Heart right ventricle (tissue), 16 donors: ENCODE measurements at regions not wholly inside any gene's neighbourhood (a gene's known extent, or its start where the extent isn't known, plus 50 kb on each side); places are given as distances from the start of the nearest gene placed in this dataset.

Experiments used
- ATAC-seq, 8 donors: fragments of 200-7000 bp; cut with Tn5 transposase; one replicate each; pipeline ENCODE4 v1.9.1; 2020; ENCODE audit warnings: mild to moderate bottlenecking in 8 of 8, moderate library complexity in 8 of 8, moderate number of reproducible peaks in 1 of 8
- DNase-seq, 2 donors: peaks; one replicate each; pipeline ENCODE4 v3.0.0-alpha.2; 2020
- H3K27ac ChIP-seq, 10 donors: fragments of 200-600 bp; sonication (generic) in 2 of 10; one replicate each; pipeline versions ENCODE4 v1.5.0 to v1.8.0; 2020 to 2022; ENCODE audit warnings: mild to moderate bottlenecking in 3 of 10
- H3K27me3 ChIP-seq, 7 donors: fragments of 200-600 bp; one replicate each; pipeline ENCODE4 v1.8.0; 2021 to 2022; ENCODE audit warnings: mild to moderate bottlenecking in 2 of 7
- H3K36me3 ChIP-seq, 9 donors: fragments of 200-600 bp; sonication (generic) in 1 of 9; one replicate each; pipeline versions ENCODE4 v1.5.0 to v1.8.0; 2020 to 2022; ENCODE audit warnings: mild to moderate bottlenecking in 2 of 9
- H3K4me1 ChIP-seq, 9 donors: fragments of 200-600 bp; sonication (generic) in 1 of 9; one replicate each; pipeline versions ENCODE4 v1.5.0 to v1.8.0; 2020 to 2022; ENCODE audit warnings: mild to moderate bottlenecking in 4 of 9
- H3K4me3 ChIP-seq, 10 donors: fragments of 200-600 bp; sonication (generic) in 2 of 10; one replicate each; pipeline versions ENCODE4 v1.5.0 to v1.8.0; 2020 to 2022; ENCODE audit warnings: mild to moderate bottlenecking in 7 of 10, moderate library complexity in 2 of 10
- H3K9me3 ChIP-seq, 11 donors: fragments of 200-600 bp in 10 of 11; sonication (generic) in 2 of 11; one replicate each; pipeline versions ENCODE4 v1.5.0 to v1.8.0; 2013 to 2022; ENCODE audit warnings: mild to moderate bottlenecking in 2 of 11, control low read depth in 1 of 11, moderate library complexity in 1 of 11
- CTCF ChIP-seq, 9 donors: fragments of 200-600 bp; sonication (generic) in 2 of 9; IDR thresholded peaks; one replicate each; pipeline versions ENCODE4 v1.5.0 to v1.8.0; 2021 to 2022; ENCODE audit warnings: antibody characterized with exemption in 9 of 9, mild to moderate bottlenecking in 5 of 9, moderate library complexity in 1 of 9
- WGBS, 2 donors: extraction: QIAGEN DNeasy Blood & Tissue Kit; methylation state at CpG; one replicate each; pipeline ENCODE4 v1.1.7; 2013; ENCODE audit warnings: inconsistent platforms in 1 of 2; 5-methylcytosine and 5-hydroxymethylcytosine counted together
- intact Hi-C, 10 donors: fragments of 100-400 bp; cut with DNase I; formaldehyde crosslinking; loops; one replicate each; pipeline versions ENCODE4 v1.11.1 to v1.14.2; 2022
- donor health status: Arrhythmogenic right ventricular cardiomyopathy.
- donor health status: ischemic (EF 13 %, LVEDD 7.1; RV severe dilation, severe dysfunction).
- donor health status: healthy with polysubstance abuse.
- donor health status: DM: no; HTN: yes; CAD: no.
- donor health status: DM: no; HTN: no; CAD: no.
- donor health status: ischemic (EF 25% LVEDD 6.9; RV normal size, moderate dysfunction).
- donor health status: ischemic (EF 25% LVEDD 5.7; RV mildly dilated, moderate dysfunction).
- donor health status: healthy.
- donor health status: DM: yes; HTN: yes; CAD: no.
- donor health status: Ischemic cardiomyopathy.
- donor health status: ischemic (EF 35%, LVEDD 5.7; RV mildly dilated, moderate dysfunction).
- donor health status: nonischemic (EF 11% LVEDD 7.7; RV severe dilation, severe dysfunction).
- donor health status: DM: yes; HTN: yes; CAD: no.
- donor health status: PGD.
- donor health status: ischemic (EF 29% LVEDD 5.4; RV normal size, mild dysfunction).
- donor health status: nonischemic (EF 23%, LVEDD 6.1; RV moderate dilation, normal function).

DNA sequence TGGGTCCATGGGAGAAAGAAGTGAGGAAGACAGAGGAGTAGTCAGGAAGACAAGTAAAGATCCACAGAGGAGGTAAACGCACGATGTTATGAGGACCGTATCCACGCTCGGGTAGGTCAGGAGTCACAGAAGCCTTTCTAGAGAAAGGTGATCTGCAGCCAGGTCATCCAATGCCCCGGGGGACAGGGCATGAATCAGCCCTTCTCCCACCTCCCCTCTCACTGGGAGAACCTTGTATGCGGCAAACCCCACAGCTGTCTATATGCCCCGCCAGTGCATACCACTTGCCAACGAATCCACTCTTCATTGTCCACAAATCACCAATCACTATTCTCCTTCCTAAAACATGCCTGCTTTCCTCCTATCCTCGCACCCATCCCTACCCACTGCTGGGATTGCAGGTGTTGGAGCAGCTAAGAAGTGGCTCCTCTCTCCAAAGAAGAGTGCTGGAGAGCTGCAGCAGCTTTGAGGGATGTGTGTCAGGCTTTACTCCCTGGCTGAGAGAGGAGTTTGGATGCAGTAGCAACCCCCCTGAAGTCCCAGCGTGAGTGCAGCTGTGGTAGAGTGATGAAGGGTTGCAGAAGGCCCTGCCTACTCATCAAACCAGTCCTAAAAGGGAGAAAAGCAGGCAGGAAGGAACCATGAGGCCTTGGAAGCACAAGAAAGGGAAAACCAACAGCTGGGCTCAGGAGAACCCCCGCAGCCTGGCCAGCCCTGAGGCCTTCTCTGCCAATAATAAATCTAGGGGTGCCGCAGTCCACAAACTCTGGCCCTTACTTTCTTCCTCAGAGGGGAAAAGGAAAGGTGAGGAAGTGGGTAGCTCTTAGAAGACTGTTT is 102.2 kb upstream of the GADD45A start:
- intact Hi-C loops: no loop called here
- ATAC-seq (peak in 6 of 8 donors; percentile 25 to 49 (median 36)), DNase-seq (no peak)
- Histone ChIP-seq H3K27ac (peak overlapping the region in 3 of 10 donors; percentile 18 to 42 (median 24)), H3K27me3 (no peaks in the 10 kb centered on the region), H3K9me3 (no peaks in the 10 kb centered on the region), H3K4me3 (no peak overlapping the region), H3K36me3 (no peaks in the 10 kb centered on the region), H3K4me1 (peaks cover 0 to 40% (median 17%) of the 10 kb centered on the region in 9 donors)
- no peak for TF ChIP-seq CTCF (IDR thresholded peaks at IDR 0.05)
- 89 to 90% methylated on average over 13 of the region's 13 CpGs for WGBS, 2 donors

- Histone ChIP-seq H3K27me3 (no peaks in the 10 kb centered on the region), H3K4me1 (peaks cover 0 to 45% (median 22%) of the 10 kb centered on the region in 9 donors), H3K4me3 (no peak overlapping the region), H3K27ac (peak overlapping the region in 3 of 10 donors; percentile 18 to 42 (median 24)), H3K36me3 (no peaks in the 10 kb centered on the region), H3K9me3 (no peaks in the 10 kb centered on the region)
- TF ChIP-seq CTCF (IDR thresholded peaks at IDR 0.05): no peak
- ATAC-seq (peak in 3 of 8 donors; percentile 14 to 39 (median 16)), DNase-seq (no peak)
- intact Hi-C loops: no loop called here
- WGBS, 2 donors: 49 to 65% methylated on average over 2 of the region's 2 CpGs
Observed at GRCh38 chr1:67583462-67583950, 101.5 kb upstream of the GADD45A start.

DNA sequence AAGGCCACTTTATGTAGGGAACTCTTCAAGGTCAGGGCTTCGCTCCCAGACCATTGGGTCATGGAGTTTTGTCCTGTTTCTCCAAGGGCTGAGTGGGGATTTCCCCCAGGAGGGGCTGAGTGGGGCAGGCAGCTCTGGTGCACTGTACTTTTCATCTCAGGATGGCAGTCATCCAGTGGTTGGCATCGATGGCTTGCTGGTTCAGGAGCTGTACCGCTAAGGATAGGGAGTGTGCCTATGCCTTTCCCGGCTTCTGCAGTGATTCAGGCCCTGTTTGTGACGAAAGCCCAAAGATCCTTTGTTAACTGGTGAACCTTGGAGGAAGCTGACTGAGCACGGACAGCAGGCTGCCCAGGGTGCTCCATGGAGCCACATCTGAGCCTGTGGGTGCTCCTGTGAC is 100.1 kb upstream of the GADD45A start:
- peak in 1 of 2 donors; percentile 21 for DNase-seq
- 63 to 72% methylated on average over 6 of the region's 6 CpGs for WGBS, 2 donors
- TF ChIP-seq CTCF (IDR thresholded peaks at IDR 0.05): no peak
- Histone ChIP-seq H3K4me1 (peaks cover 6 to 58% (median 33%) of the 10 kb centered on the region in 9 donors), H3K4me3 (no peak overlapping the region), H3K27ac (peak overlapping the region in 3 of 10 donors; percentile 4 to 44 (median 26)), H3K9me3 (no peaks in the 10 kb centered on the region), H3K27me3 (no peaks in the 10 kb centered on the region), H3K36me3 (no peaks in the 10 kb centered on the region)
- ATAC-seq: peak in 5 of 8 donors; percentile 37 to 68 (median 60)
- intact Hi-C loops: no loop called here

DNA sequence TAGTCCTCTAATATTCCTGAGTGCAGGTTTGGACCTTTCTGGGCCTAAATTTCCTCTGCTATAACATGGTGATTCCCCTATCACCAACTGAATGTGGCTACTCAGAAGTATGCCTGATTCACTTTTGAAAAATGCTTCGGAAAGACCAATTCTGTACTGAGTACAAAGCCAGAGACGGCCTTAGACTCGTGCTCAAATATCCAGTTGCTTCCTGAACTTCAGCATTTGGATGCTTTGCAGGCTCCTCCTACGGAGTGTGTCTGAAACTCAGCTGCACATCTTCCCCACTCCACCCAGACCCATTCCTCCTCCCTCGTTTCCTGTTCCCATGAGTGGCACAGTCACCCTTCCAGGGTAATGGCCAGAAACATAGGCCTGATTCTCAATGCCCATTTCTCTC is 98.4 kb upstream of the GADD45A start:
- intact Hi-C loops: no loop called here
- H3K9me3 ChIP-seq: no peaks in the 10 kb centered on the region
- 40 to 69% methylated on average over 5 of the region's 5 CpGs for WGBS, 2 donors
- DNase-seq (no peak), ATAC-seq (no peak)
- no peaks in the 10 kb centered on the region for H3K36me3 ChIP-seq
- H3K4me3 ChIP-seq: no peak overlapping the region
- H3K27ac ChIP-seq: no peak overlapping the region
- no peaks in the 10 kb centered on the region for H3K27me3 ChIP-seq
- no peak for TF ChIP-seq CTCF (IDR thresholded peaks at IDR 0.05)
- peaks cover 8 to 69% (median 44%) of the 10 kb centered on the region in 9 donors for H3K4me1 ChIP-seq
